ENCODE measurements at regions not wholly inside any gene's neighbourhood (a gene's known extent, or its start where the extent isn't known, plus 50 kb on each side); places are given as distances from the start of the nearest gene placed in this dataset.

GRCh38 chr7:25995216-25995615, 156.8 kb upstream of the NFE2L3 start:
- no peak for TF ChIP-seq CTCF (IDR thresholded peaks at IDR 0.05)
- TF ChIP-seq POLR2A (IDR thresholded peaks at IDR 0.05) = no peak
